Stimulated activated CD4-positive, alpha-beta T cell treated with anti-CD3 and anti-CD28 coated beads, Interleukin-4, amount 100 ng/mL, for 24 hours (primary cell): ENCODE measurements at regions not wholly inside any gene's neighbourhood (a gene's known extent, or its start where the extent isn't known, plus 50 kb on each side); places are given as distances from the start of the nearest gene placed in this dataset.

Source experiments
- DNase-seq: peaks from one replicate; pipeline ENCODE4 v3.0.0-alpha.2; 2020

DNA sequence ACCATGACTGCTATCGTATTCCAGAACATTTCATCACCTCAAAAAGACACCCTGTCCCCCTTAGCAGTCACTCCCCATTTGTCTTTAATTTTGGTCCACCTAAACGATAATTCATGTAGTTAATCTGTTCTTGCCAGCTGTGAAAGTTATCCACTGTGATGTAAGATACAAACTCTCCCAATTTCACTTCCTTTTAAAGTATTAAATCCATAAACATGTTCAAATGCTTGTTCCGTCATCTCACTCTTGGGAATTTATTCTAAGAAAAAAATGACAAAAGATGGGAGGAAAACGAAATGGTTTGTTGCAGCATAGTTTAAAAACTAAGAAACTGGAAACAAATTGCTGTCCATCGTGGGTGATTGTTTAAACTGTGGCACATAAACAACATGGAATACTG lies 53.7 kb upstream of the IRF2 start:
- DNase-seq: no peak

DNA sequence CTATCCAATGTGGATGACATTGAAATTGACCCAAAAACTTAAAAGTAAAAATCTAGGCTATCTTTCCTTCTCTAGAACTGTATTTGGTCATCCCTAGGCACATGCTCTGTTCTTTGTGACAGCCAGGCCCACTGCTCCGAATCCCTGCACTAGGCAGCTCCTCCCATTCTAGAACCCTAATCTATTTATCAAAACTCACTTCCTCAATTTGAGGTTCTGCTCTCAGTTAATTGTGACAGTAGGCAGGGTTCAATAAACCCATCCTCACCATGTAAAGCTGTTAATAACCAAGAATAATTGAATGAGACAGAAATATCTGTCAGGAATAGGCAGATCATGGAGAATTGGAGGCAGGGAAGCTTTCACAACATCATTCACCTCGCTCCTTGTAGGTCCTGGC lies 51.9 kb upstream of the IRF2 start:
- DNase-seq: no peak
